GM18508 (cell line): ENCODE measurements at regions not wholly inside any gene's neighbourhood (a gene's known extent, or its start where the extent isn't known, plus 50 kb on each side); places are given as distances from the start of the nearest gene placed in this dataset.
A peak's percentile ranks its signal among the peaks of the same experiment; 100 is the strongest.
"Not testable (repeated sequence)": the region's sequence is repeated elsewhere in the genome, so short reads cannot be mapped to it uniquely, and the experiment has no call there.

Source experiments
- ATAC-seq: cut with Tn5 transposase; IDR thresholded peaks from one replicate; pipeline ENCODE4 v1.9.1; 2021; ENCODE audit warnings: moderate number of reproducible peaks; ENCODE audit not compliant: insufficient read depth, unreplicated experiment

DNA sequence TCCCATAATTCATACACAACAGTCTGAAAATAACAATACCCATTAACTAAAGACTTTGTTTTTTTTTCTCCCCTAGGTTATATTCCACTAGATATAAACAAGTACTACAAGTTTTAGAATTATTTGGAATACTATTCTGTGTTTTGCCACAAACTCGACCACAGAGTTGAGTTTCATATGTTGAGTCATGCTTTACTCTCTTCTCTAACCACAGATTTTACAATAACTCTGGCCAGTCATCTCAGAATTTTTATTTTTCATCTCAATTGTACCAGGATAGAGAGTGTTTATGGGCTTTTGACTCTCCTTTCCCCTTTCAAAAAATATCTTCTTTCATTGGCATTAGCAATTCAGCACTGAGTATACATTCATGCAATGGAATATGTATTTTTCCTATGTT is 348.7 kb upstream of the GALNT5 start:
- ATAC-seq: peak; percentile 88

DNA sequence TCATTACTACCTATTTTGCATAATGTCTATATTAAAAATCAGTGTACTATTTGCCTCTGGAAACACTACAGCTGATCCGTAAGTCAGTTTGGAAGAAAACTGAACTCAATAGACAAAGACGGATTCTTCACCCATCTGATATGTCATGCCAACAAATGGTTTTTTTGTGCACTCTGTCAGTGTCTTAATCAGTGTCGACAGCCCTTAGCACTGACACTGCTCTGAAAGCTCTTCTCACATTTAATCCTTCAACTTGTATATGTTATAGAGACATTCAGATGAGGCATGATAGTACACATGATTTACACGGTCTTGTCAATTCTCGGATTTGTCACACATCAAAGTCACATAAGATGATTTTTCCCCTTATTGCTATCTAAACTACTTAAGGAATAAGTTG is 347.5 kb upstream of the GALNT5 start:
- no peak for ATAC-seq

DNA sequence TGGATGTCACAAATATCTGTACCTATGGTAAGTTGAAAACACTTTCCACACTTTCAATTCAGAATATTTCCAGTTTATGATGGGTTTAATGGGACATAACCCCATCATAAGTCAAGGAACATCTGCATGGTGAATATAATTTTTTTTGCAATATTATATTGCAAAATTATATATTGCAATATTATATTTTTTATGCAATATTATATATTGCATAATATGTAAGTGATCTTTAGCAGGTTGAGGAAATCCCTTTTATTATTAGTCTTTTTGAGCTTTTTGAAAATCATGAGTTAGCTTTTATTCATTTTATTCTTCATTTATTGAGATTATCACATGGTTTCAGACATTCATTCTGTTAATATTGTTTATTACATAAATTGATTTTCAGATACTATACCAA is 342.2 kb upstream of the GALNT5 start:
- ATAC-seq: no peak

DNA sequence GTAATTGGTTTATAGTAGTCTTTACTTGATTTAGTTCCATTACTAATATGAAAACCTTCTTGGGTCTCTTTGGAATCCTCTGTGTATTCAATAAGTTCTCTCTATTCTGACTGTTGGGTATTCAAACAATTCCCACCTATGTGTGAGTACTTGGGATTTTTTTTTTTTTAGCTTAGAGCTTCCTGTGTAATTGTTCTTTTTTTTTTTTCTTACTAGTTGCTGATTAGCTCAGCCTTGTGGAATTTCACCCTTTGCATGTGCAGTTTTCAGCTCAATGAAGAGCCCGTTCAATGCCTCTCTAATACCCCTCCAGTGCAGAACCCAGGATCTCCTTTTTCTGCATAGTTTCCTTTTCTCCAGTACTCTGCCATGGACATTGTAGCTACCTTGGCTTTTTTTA is 339.1 kb upstream of the GALNT5 start:
- ATAC-seq: no peak

DNA sequence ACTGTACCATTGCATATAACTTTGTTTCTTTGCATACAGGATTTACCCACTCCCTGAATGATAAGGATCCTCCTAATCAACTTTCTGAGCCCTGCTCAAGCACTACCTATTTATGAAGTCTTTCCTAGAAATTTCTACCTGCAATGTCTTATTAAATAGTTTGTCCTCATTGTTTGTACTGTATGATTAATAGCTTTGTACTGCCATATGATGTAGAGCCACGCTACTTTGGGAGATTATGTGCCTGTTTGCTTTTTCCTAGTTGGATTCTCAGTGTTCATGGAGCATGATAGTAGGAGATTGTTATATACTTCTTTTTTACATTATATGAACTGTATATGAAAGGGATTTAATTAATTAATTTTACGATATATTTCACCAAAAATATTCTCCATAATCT is 327.1 kb upstream of the GALNT5 start:
- no peak for ATAC-seq

DNA sequence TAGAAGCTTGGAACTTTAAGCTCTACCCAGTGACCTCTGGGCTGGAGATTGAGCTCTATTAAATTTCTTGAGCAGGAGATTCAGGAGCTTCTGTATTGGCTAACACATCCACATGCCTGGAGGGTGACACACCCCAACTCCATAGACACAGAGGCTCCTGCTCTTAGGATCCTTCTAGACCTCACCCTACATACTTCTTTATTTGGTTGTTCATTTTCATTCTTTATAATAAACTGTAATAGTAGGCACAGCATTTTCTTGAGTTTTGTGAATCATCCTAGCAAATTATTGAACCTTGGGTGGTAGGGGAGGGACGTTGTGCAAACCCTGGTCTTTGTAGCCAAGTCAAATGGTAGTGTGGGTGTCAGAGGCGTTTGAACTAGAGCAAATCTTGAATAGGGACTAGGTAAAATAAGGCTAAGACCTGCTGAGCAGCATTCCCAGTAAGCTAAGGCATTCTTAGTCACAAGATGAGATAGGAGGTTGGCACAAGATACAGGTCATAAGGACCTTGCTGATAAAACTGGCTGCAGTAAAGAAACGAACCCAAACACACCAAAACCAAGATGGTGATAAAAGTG is 323.8 kb upstream of the GALNT5 start:
- ATAC-seq: no peak

DNA sequence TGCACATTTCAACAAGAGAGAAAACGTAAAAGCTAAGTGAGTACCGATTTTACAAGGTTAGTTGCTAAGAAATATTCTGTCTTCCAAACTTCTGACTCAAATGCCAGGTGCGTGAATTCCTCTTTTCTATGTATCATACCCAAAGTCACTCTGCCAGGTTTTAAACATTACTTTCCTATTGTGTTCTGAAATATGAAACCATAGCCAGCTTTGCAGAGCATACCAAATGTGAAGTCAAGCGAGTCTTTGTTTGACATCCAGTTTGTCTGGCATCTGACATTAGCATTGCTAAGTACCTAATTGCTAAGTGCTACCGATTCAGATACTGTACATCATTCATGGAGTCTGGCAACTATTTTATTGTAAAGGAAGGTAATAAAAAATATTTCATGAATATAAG is 321.9 kb upstream of the GALNT5 start:
- no peak for ATAC-seq

DNA sequence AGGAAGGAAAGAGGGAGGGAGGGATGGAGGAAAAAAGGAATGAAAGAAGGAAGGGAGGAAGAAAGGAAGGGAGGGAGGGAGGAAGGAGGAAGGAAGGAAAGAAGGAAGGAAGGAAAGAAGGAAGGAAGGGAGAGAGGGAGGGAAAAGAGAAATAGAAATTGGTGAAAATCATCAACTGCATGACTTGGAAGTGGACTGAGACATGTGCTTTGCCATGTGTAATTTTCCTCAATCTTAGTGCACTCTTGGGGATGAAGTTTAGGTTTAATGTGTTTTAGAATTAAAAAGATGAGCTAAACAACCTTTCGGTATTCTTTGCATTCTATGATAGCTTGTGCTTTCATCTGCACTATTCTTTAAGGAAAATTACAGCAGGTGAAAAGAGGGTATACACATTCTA is 320.1 kb upstream of the GALNT5 start:
- ATAC-seq: no peak

DNA sequence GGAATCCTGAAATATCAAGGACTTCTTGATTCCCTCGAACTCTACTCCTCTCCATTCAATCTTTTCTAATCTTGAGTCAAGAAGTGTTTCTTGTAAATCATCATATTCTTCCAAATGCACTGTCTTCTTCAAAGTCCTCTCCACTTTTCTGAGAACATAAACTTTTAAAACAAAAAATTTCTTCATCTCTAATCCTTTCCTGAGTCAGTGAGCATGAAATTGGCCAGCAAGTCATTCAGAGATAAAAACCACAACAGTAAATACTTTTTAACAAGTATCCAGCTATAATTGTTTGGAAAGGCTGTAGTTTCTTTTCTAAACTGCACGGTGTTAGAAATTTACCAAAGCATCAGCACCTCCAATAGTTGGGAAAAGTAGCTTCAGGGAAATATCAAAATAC is 312.6 kb upstream of the GALNT5 start:
- ATAC-seq: no peak

DNA sequence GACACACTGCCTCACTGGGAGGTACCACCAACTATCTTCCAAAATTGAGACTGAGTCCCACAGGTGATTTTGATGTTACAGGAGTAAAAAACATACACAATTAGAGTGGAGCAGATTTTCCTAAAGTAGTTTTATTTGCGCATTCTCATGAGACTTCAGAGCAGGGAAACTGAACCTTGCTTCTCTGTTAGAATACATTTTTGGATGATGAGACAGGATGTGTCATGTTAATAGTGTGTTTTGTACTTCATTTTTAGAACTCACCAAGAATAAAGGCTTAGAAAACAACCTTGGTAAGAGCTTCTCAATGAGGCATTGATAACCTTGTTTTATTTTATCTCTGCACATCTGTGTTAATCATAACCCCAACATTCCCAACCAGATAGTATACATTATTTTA is 310.2 kb upstream of the GALNT5 start:
- no peak for ATAC-seq

DNA sequence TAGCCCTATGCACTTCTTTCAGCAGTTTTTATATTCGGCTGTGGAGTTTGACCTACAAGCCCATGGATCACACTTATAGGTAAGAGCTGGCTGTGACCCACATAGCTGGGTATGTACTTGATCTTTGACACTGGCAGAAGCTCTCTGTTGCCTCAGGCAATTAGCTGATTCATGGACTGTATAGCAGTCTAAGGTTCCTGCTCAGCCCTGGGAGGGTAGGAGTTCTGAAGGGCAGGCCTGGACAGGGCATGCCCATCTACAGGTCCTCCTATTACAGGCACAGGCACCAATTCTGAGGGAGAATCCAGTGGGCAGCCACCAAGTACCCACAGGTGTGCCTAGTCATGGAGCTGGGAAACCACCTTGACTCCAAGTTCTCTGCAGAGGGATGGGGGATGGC is 301.8 kb upstream of the GALNT5 start:
- ATAC-seq: no peak

DNA sequence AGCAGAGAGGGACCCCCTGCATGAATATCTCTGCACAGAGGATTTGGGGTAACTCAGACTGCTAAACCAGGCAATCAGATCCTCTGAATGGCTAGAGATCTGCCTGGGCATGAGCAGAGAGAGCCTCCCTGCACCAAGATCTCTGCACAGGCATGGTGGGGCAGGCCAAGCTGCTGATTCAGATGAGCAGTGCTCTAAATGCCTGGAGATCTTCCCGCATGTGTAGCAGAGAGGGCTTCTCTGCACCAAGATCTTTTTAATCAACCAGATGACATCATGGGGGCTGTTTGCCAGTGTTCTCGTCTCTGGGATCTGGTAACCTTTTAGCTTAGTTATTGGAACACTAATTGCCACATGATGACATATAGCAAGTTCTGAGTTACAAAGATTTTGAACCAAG is 301.3 kb upstream of the GALNT5 start:
- no peak for ATAC-seq

DNA sequence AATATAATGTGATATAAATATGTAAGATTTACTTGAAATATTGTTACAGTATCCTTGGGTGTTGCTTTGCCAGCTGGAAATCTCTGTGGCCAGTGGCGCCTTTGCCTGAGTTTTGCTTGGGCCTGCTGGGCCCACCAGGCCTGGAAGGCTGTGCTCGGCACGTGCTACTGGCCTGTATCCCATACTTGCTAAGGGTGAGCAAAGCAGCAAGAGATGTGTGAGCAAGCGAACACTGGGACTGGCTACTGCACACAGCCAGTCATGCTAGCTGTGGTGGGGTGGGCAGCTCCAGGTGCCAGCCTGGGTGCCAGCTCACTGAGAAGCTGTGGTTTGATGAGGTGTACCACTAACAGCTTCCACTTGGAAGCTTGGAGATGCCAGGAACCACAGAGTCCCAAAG is 299.1 kb upstream of the GALNT5 start:
- ATAC-seq: no peak

DNA sequence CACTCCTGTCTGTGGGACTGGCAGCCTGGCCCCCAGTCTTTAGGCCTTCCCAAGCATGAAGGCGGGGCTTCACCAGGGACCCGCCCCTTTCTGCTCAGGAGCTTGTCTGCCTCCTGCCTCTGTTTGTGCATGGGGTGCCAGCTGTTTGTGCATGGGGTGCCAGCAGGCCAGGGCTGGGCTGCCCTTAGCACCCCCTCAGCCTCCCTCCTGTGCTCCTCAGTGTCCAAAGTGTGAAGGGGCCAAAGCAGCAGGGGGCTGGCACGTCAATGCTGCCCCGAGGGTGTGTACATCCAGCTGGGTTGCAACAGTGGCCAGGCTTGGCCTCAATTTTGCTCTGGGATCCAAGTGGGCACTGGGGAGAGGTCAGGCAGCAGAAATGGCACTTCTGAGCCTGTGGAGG is 298.0 kb upstream of the GALNT5 start:
- no peak for ATAC-seq

DNA sequence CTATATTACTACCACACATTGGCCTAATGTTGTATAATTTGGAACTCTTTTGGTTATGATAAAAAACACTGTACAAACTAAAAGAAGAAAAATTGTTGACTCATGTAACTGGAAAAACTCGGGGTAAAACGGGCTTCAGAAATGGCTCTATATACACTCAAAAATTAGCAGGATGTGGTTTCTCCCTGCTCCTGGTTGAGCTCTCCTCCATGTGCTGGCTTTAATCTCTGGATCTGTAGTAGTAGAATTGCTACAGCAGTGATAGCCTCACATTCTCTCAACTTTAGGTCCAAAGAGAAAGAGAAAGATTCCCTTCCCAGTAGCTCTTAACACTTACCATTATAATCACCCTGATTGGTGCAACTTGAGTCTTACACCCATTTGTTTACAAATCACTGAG is 274.9 kb upstream of the GALNT5 start:
- ATAC-seq: no peak

DNA sequence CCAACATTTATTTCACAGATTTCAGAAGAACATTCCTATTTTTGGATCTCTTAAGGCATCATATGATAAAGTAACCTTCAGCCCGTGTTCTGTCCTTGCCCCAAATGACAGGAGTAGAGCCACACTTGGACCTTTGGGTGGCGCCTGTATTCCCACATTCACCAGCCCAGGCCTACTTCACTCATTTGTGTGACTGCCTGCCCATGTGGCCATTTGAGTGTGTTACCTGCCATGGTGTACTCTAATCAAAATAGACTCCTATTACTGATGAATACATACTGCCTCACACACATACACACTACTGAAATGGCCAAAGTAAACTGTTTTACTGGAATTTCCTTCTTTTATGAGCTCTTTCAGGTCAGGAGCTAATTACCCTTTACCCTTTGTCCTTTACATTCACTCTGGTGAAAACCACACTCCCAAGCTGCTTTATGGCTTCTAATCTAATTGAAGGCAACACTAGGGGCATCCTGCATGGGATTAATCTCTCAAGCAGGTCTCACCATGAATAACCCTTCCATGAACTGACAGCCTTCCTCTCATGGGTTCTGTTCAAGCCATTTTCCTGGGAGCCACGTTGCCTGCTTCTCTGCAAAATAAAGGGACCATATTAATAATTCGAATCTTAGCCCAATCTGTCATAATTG is 271.0 kb upstream of the GALNT5 start:
- no peak for ATAC-seq

DNA sequence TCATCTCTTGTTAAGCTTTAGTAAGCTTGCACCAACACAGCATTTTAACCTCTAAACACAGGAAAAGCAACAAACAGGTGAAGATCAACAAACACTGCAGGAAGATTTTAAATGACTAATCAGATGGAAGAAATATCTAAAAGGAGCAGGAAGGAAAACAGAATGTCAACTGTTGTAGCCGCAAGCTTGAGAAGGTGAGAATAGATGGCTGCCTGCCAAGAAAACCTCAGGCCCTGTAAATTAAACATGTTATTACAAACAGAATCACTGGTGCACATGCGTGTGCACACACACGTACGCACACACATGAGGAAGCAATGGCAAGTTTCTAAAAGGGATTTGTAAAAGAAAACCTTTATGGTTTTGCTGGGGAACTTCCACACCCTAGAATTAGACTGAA is 257.8 kb upstream of the GALNT5 start:
- no peak for ATAC-seq

DNA sequence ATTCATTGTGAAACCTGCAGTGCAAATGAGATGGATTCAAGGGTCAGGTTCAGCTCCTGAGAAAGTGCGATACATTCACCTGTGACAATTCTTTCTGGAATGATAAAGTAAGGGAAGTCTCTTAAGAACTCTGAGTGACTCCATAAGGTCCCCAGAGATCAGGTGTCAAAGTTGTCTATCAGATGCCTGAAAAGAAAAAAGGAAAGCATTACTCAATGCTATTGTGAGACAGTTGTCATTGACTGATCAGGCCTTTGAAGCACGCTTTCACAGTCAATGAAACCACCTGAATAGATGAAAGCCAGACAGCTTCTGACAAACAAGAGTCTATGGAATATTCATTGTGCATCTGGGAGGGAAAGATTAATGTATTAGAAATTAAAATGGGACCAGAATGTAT is 252.7 kb upstream of the GALNT5 start:
- no peak for ATAC-seq

DNA sequence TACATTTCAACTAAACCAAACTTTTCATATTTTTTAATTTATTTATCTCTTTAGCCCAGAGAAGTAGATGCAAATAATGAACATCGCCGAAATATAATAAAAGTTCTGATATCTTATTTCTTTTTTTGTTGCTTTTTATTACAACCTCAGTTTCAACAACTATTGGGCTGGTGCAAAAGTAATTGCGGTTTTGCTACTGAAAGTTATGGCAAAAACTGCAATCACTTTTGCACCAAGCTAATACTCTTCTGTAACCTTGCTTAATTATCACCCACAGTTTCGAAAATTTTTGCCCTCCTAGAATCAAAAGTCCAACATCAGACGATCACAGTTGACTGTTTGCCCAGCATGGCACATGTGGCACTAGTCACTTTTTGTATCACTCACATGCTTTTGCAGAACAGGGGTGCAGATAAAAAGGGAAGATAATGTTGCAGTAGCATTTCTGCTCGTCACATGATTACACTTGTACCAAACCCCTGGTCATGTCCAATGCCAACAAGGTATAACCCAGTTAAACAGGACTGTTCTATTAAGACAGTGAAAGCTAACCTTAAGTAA is 242.4 kb upstream of the GALNT5 start:
- no peak for ATAC-seq

DNA sequence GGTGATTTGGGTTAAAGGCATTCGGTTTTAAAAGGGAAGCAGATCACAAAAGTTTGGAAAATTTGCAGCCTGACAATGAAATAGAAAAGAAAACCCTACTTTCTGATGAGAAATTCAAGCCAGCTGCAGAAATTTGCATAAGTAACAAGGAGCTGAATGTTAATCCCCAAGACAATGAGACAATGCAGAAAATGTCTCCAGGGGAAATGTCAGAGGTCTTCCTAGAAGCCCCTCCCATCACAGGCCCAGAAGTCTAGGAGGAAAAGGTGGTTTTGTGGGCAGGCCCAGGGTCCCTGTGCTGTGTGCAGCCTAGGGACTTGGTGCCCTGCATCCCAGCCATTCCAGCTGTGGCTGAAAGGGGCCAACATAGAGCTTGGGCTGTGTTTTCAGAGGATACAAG is 234.2 kb upstream of the GALNT5 start:
- not testable (repeated sequence) for ATAC-seq

DNA sequence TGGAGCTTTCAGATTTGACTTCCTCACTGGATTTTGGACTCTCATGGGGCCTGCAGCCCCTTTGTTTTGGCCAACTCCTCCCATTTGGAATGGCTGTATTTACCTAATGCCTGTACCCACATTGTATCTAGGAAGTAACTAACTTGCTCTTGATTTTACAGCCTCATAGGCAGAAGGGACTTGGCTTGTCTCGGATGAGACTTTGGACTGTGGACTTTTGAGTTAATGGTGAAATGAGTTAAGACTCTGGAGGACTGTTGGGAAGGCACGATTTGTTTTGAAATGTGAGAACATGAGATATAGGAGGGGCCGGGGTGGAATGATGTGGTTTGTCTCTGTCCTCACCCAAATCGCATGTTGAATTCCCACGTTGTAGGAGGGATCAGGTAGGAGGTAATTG is 233.4 kb upstream of the GALNT5 start:
- ATAC-seq: no peak

DNA sequence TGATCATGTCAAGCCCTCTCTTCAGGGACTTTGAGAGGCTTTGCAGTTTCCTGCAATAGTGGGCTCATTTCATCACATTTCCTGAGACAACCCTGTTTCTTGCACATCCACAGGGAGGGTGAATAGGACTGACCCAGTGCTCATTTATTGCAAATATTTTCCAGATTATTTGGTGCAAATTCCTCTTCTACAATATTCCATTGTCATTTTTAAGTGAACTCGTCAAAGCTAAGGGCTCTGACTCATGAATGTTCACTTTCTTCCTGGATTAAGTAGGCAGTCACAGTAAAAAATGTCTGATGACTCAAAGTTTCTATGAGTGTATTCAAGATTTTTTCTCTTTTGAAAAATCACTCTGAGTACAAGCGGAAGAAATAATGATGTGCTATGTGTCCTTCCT is 225.5 kb upstream of the GALNT5 start:
- no peak for ATAC-seq
